ENCODE measurements at regions not wholly inside any gene's neighbourhood (a gene's known extent, or its start where the extent isn't known, plus 50 kb on each side); places are given as distances from the start of the nearest gene placed in this dataset.

- no peak for TF ChIP-seq TSHZ1 (CRISPR knock-in tag; IDR thresholded peaks at IDR 0.05)
- no peak for TF ChIP-seq ZC3H8 (IDR thresholded peaks at IDR 0.05)
- TF ChIP-seq, protein P1, sequence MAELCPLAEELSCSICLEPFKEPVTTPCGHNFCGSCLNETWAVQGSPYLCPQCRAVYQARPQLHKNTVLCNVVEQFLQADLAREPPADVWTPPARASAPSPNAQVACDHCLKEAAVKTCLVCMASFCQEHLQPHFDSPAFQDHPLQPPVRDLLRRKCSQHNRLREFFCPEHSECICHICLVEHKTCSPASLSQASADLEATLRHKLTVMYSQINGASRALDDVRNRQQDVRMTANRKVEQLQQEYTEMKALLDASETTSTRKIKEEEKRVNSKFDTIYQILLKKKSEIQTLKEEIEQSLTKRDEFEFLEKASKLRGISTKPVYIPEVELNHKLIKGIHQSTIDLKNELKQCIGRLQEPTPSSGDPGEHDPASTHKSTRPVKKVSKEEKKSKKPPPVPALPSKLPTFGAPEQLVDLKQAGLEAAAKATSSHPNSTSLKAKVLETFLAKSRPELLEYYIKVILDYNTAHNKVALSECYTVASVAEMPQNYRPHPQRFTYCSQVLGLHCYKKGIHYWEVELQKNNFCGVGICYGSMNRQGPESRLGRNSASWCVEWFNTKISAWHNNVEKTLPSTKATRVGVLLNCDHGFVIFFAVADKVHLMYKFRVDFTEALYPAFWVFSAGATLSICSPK (IDR thresholded peaks at IDR 0.05; ENCODE audit: borderline replicate concordance), result no peak
- no peak for TF ChIP-seq ZNF589 (CRISPR knock-in tag; IDR thresholded peaks at IDR 0.05; ENCODE audit: low read depth)
- no peak for TF ChIP-seq ZNF174 (CRISPR knock-in tag; IDR thresholded peaks at IDR 0.05)
- TF ChIP-seq, protein P2, sequence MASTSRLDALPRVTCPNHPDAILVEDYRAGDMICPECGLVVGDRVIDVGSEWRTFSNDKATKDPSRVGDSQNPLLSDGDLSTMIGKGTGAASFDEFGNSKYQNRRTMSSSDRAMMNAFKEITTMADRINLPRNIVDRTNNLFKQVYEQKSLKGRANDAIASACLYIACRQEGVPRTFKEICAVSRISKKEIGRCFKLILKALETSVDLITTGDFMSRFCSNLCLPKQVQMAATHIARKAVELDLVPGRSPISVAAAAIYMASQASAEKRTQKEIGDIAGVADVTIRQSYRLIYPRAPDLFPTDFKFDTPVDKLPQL (IDR thresholded peaks at IDR 0.05; ENCODE audit: extremely low read depth, insufficient read length), result no peak
- no peak for TF ChIP-seq PRPF4 (IDR thresholded peaks at IDR 0.05; ENCODE audit: insufficient read depth, low read depth, low read length, poor library complexity, severe bottlenecking)
- no peak for TF ChIP-seq CC2D1A (IDR thresholded peaks at IDR 0.05)
Observed at GRCh38 chr15:36525430-36525829, 54.0 kb upstream of the CDIN1 start (continued).
